ENCODE measurements at regions not wholly inside any gene's neighbourhood (a gene's known extent, or its start where the extent isn't known, plus 50 kb on each side); places are given as distances from the start of the nearest gene placed in this dataset.

DNA sequence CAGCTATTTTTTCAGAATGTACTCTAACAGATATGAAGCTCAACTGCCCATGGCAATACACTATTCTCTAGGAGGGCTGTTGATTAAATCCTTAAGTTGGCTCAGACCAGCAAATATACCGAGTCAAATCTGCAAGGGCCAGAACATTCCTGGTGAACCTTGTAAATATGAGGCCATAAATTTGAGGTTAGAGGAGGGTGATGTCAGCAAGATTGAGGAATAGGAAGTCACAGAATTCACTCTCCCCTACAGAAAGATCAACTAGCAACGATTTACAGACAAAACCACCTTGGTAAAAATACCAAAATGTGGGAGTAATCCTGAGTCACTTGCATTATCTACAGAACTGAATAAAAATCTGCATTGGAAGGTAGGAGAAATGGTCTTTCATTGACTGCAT is 399.3 kb downstream of the GPM6A start:
- Histone ChIP-seq H3K9me3 (ENCODE audit: control insufficient read depth, low read length) (no peaks in the 10 kb centered on the region), H3K4me1 (no peaks in the 10 kb centered on the region), H3K9ac (no peak overlapping the region), H2AFZ (no peak overlapping the region), H3K4me3 (ENCODE audit: low read depth, low read length) (no peak overlapping the region), H3K79me2 (no peaks in the 10 kb centered on the region), H3K27me3 (ENCODE audit: control insufficient read depth, insufficient read depth, low read length) (no peaks in the 10 kb centered on the region), H3K36me3 (ENCODE audit: control insufficient read depth, insufficient read depth, low read length) (no peaks in the 10 kb centered on the region), H3K27ac (no peak overlapping the region), H3K4me2 (ENCODE audit: low read length) (no peak overlapping the region)
- TF ChIP-seq, protein P1, sequence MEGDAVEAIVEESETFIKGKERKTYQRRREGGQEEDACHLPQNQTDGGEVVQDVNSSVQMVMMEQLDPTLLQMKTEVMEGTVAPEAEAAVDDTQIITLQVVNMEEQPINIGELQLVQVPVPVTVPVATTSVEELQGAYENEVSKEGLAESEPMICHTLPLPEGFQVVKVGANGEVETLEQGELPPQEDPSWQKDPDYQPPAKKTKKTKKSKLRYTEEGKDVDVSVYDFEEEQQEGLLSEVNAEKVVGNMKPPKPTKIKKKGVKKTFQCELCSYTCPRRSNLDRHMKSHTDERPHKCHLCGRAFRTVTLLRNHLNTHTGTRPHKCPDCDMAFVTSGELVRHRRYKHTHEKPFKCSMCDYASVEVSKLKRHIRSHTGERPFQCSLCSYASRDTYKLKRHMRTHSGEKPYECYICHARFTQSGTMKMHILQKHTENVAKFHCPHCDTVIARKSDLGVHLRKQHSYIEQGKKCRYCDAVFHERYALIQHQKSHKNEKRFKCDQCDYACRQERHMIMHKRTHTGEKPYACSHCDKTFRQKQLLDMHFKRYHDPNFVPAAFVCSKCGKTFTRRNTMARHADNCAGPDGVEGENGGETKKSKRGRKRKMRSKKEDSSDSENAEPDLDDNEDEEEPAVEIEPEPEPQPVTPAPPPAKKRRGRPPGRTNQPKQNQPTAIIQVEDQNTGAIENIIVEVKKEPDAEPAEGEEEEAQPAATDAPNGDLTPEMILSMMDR (IDR thresholded peaks at IDR 0.05): no peak

GRCh38 chr4:175413561-175413960 is 398.5 kb downstream of the GPM6A start:
- TF ChIP-seq, protein P1 (IDR thresholded peaks at IDR 0.05): no peak

GRCh38 chr4:175414602-175415001 is 397.5 kb downstream of the GPM6A start:
- no peaks in the 10 kb centered on the region for H3K27me3 ChIP-seq (ENCODE audit: control insufficient read depth, insufficient read depth, low read length)
- no peaks in the 10 kb centered on the region for H3K79me2 ChIP-seq
- no peaks in the 10 kb centered on the region for H3K4me1 ChIP-seq

More at GRCh38 chr4:175413561-175413960, 398.5 kb downstream of the GPM6A start:
- Histone ChIP-seq H3K27ac (no peak overlapping the region), H3K9ac (no peak overlapping the region), H2AFZ (no peak overlapping the region), H3K36me3 (ENCODE audit: control insufficient read depth, insufficient read depth, low read length) (no peaks in the 10 kb centered on the region), H3K79me2 (no peaks in the 10 kb centered on the region), H3K4me1 (no peaks in the 10 kb centered on the region), H3K9me3 (ENCODE audit: control insufficient read depth, low read length) (no peaks in the 10 kb centered on the region), H3K27me3 (ENCODE audit: control insufficient read depth, insufficient read depth, low read length) (no peaks in the 10 kb centered on the region), H3K4me2 (ENCODE audit: low read length) (no peak overlapping the region), H3K4me3 (ENCODE audit: low read depth, low read length) (no peak overlapping the region)

GRCh38 chr4:175418516-175418915 is 393.5 kb downstream of the GPM6A start:
- H3K27ac ChIP-seq: no peak overlapping the region
- H3K4me1 ChIP-seq: no peaks in the 10 kb centered on the region
- H3K79me2 ChIP-seq: no peaks in the 10 kb centered on the region
- no peak overlapping the region for H3K4me2 ChIP-seq (ENCODE audit: low read length)
- H3K9me3 ChIP-seq (ENCODE audit: control insufficient read depth, low read length): no peaks in the 10 kb centered on the region
- no peaks in the 10 kb centered on the region for H3K36me3 ChIP-seq (ENCODE audit: control insufficient read depth, insufficient read depth, low read length)
- H3K27me3 ChIP-seq (ENCODE audit: control insufficient read depth, insufficient read depth, low read length): no peaks in the 10 kb centered on the region
- H2AFZ ChIP-seq: no peak overlapping the region
- no peak overlapping the region for H3K4me3 ChIP-seq (ENCODE audit: low read depth, low read length)
- H3K9ac ChIP-seq: no peak overlapping the region
- TF ChIP-seq, protein P1 (IDR thresholded peaks at IDR 0.05): no peak

More at GRCh38 chr4:175414602-175415001, 397.5 kb downstream of the GPM6A start:
- Histone ChIP-seq H3K4me3 (ENCODE audit: low read depth, low read length) (no peak overlapping the region), H3K9me3 (ENCODE audit: control insufficient read depth, low read length) (no peaks in the 10 kb centered on the region), H3K27ac (no peak overlapping the region), H3K4me2 (ENCODE audit: low read length) (no peak overlapping the region), H3K9ac (no peak overlapping the region), H3K36me3 (ENCODE audit: control insufficient read depth, insufficient read depth, low read length) (no peaks in the 10 kb centered on the region), H2AFZ (no peak overlapping the region)
- TF ChIP-seq, protein P1 (IDR thresholded peaks at IDR 0.05): no peak

- H3K9me3 ChIP-seq (ENCODE audit: control insufficient read depth, low read length): no peaks in the 10 kb centered on the region
- TF ChIP-seq, protein P1 (IDR thresholded peaks at IDR 0.05): no peak
- H3K36me3 ChIP-seq (ENCODE audit: control insufficient read depth, insufficient read depth, low read length): no peaks in the 10 kb centered on the region
- no peaks in the 10 kb centered on the region for H3K4me1 ChIP-seq
- H2AFZ ChIP-seq: no peak overlapping the region
- H3K27me3 ChIP-seq (ENCODE audit: control insufficient read depth, insufficient read depth, low read length): no peaks in the 10 kb centered on the region
- H3K9ac ChIP-seq: no peak overlapping the region
- no peak overlapping the region for H3K27ac ChIP-seq
- H3K79me2 ChIP-seq: no peaks in the 10 kb centered on the region
- no peak overlapping the region for H3K4me2 ChIP-seq (ENCODE audit: low read length)
- no peak overlapping the region for H3K4me3 ChIP-seq (ENCODE audit: low read depth, low read length)
Measured at GRCh38 chr4:175419236-175419718, 392.8 kb downstream of the GPM6A start.
